ENCODE measurements at regions not wholly inside any gene's neighbourhood (a gene's known extent, or its start where the extent isn't known, plus 50 kb on each side); places are given as distances from the start of the nearest gene placed in this dataset.

DNA sequence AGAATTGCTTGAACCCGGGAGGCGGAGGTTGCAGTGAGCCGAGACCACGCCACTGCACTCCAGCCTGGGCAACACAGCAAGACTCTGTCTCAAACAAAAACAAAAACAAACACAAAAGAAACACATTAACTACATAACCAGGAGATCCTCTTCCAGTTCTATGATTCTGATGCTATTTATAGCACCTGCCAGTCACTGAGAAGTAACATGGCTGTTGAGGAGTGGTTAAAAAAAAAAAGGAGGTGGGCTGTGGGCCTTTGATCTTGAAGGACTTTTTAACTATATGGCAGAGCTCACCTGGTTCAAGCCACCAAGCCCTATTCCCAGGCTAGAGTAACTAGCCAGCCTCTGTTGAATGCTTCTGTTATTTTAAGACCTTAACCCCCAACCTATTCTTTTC lies 148.8 kb downstream of the ZBTB18 start:
- DNase-seq (ENCODE audit: low spot score): no peak
- TF ChIP-seq, protein P1, sequence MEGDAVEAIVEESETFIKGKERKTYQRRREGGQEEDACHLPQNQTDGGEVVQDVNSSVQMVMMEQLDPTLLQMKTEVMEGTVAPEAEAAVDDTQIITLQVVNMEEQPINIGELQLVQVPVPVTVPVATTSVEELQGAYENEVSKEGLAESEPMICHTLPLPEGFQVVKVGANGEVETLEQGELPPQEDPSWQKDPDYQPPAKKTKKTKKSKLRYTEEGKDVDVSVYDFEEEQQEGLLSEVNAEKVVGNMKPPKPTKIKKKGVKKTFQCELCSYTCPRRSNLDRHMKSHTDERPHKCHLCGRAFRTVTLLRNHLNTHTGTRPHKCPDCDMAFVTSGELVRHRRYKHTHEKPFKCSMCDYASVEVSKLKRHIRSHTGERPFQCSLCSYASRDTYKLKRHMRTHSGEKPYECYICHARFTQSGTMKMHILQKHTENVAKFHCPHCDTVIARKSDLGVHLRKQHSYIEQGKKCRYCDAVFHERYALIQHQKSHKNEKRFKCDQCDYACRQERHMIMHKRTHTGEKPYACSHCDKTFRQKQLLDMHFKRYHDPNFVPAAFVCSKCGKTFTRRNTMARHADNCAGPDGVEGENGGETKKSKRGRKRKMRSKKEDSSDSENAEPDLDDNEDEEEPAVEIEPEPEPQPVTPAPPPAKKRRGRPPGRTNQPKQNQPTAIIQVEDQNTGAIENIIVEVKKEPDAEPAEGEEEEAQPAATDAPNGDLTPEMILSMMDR (IDR thresholded peaks at IDR 0.05; ENCODE audit: extremely low read depth, insufficient read depth, missing control alignments): no peak
- in situ Hi-C loops (cut with MboI; ENCODE audit: low pct_unique_long_range_greater_than_20kb, low sequenced_read_pairs, unreplicated experiment): no loop called here

- no peak for DNase-seq (ENCODE audit: low spot score)
- in situ Hi-C loops (cut with MboI; ENCODE audit: low pct_unique_long_range_greater_than_20kb, low sequenced_read_pairs, unreplicated experiment): no loop called here
- TF ChIP-seq, protein P1 (IDR thresholded peaks at IDR 0.05; ENCODE audit: extremely low read depth, insufficient read depth, missing control alignments): no peak
Observed at GRCh38 chr1:244200596-244200995, 149.5 kb downstream of the ZBTB18 start.

GRCh38 chr1:244201750-244202149 lies 150.7 kb downstream of the ZBTB18 start:
- in situ Hi-C loops (cut with MboI; ENCODE audit: low pct_unique_long_range_greater_than_20kb, low sequenced_read_pairs, unreplicated experiment): no loop called here
- TF ChIP-seq, protein P1 (IDR thresholded peaks at IDR 0.05; ENCODE audit: extremely low read depth, insufficient read depth, missing control alignments): no peak
- no peak for DNase-seq (ENCODE audit: low spot score)

DNA sequence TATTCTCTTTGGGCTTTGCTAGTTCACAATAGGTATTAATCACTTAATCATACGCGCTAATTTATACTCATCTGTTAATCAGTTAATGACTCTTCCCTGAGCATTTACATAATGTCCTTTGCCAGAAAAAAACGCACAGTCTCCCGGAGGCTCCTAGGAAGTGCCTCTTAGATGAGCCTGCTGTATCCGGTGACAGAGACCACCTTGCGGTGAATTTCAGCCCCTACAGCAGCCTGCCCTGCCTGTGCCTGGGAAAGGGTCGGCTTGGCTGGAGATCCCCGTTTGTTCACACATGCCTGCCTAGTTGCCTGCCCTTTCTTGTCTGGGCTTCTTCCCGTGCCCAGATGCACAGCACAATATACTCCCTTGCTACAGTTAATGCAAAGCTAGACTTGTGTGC lies 152.9 kb downstream of the ZBTB18 start:
- TF ChIP-seq, protein P1 (IDR thresholded peaks at IDR 0.05; ENCODE audit: extremely low read depth, insufficient read depth, missing control alignments): no peak
- in situ Hi-C loops (cut with MboI; ENCODE audit: low pct_unique_long_range_greater_than_20kb, low sequenced_read_pairs, unreplicated experiment): no loop called here
- DNase-seq (ENCODE audit: low spot score): no peak

DNA sequence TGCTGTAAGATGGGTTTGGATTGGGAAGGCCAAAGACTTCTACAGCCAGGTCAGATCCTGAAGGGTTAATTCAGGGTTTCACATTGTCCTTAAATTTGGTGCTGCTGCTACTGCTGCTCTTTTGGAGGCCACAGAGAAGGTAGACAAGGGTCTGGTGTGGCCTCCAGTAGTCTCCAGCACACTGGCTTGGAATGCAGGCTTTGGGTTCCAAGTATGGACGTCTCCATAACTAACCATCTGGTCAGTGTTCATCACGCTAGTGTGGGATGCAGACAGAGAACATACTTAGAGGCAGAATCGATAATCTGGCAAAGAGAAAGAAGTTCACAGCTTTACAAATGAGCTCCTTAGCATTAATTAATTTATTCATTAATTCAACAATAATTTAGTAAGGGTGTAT lies 154.1 kb downstream of the ZBTB18 start:
- no peak for DNase-seq (ENCODE audit: low spot score)
- in situ Hi-C loops (cut with MboI; ENCODE audit: low pct_unique_long_range_greater_than_20kb, low sequenced_read_pairs, unreplicated experiment): no loop called here
- TF ChIP-seq, protein P1 (IDR thresholded peaks at IDR 0.05; ENCODE audit: extremely low read depth, insufficient read depth, missing control alignments): no peak

GRCh38 chr1:244205906-244206305 lies 154.8 kb downstream of the ZBTB18 start:
- in situ Hi-C loops (cut with MboI; ENCODE audit: low pct_unique_long_range_greater_than_20kb, low sequenced_read_pairs, unreplicated experiment): no loop called here
- TF ChIP-seq, protein P1 (IDR thresholded peaks at IDR 0.05; ENCODE audit: extremely low read depth, insufficient read depth, missing control alignments): no peak
- no peak for DNase-seq (ENCODE audit: low spot score)
